Heart left ventricle (tissue), 16 donors: ENCODE measurements at regions not wholly inside any gene's neighbourhood (a gene's known extent, or its start where the extent isn't known, plus 50 kb on each side); places are given as distances from the start of the nearest gene placed in this dataset.

Experiments used
- ATAC-seq, 4 donors: fragments of 200-7000 bp; cut with Tn5 transposase; one replicate each; pipeline ENCODE4 v1.9.1; 2020 to 2022; ENCODE audit warnings: moderate library complexity in 4 of 4, mild to moderate bottlenecking in 3 of 4, moderate number of reproducible peaks in 1 of 4
- DNase-seq, 5 donors: peaks; one replicate each; pipeline ENCODE4 v3.0.0-alpha.2; 2020
- H3K27ac ChIP-seq, 12 donors: fragments of 200-600 bp; sonication (generic) in 4 of 12; one replicate each; pipeline versions ENCODE4 v1.5.0 to v1.8.0; 2016 to 2022; ENCODE audit warnings: mild to moderate bottlenecking in 2 of 12
- H3K27me3 ChIP-seq, 9 donors: fragments of 200-600 bp; sonication (generic) in 2 of 9; one replicate each; pipeline versions ENCODE4 v1.5.1 to v1.8.0; 2016 to 2022; ENCODE audit warnings: mild to moderate bottlenecking in 3 of 9
- H3K36me3 ChIP-seq, 9 donors: fragments of 200-600 bp; sonication (generic) in 2 of 9; one replicate each; pipeline versions ENCODE4 v1.5.0 to v1.8.0; 2018 to 2022; ENCODE audit warnings: mild to moderate bottlenecking in 2 of 9
- H3K4me1 ChIP-seq, 12 donors: fragments of 200-600 bp; sonication (generic) in 4 of 12; one replicate each; pipeline versions ENCODE4 v1.5.0 to v1.8.0; 2016 to 2022; ENCODE audit warnings: mild to moderate bottlenecking in 3 of 12
- H3K4me3 ChIP-seq, 12 donors: fragments of 200-600 bp; sonication (generic) in 4 of 12; one replicate each; pipeline versions ENCODE4 v1.5.0 to v1.8.0; 2017 to 2022; ENCODE audit warnings: mild to moderate bottlenecking in 9 of 12, moderate library complexity in 4 of 12
- H3K9me3 ChIP-seq, 12 donors: fragments of 200-600 bp; sonication (generic) in 4 of 12; one replicate each; pipeline versions ENCODE4 v1.5.0 to v1.8.0; 2016 to 2022; ENCODE audit warnings: mild to moderate bottlenecking in 1 of 12
- CTCF ChIP-seq, 12 donors: fragments of 200-600 bp; sonication (generic) in 4 of 12; IDR thresholded peaks; one replicate each; pipeline versions ENCODE4 v1.5.0 to v1.8.0; 2018 to 2022; ENCODE audit warnings: antibody characterized with exemption in 12 of 12, mild to moderate bottlenecking in 5 of 12
- POLR2A ChIP-seq, 2 donors: fragments of 450-650 bp; IDR thresholded peaks; one replicate each; pipeline ENCODE4 v1.6.1; 2017; ENCODE audit warnings: antibody characterized with exemption in 2 of 2, mild to moderate bottlenecking in 2 of 2, moderate library complexity in 2 of 2
- WGBS, 4 donors: extraction: QIAGEN DNeasy Blood & Tissue Kit in 2 of 4; methylation state at CpG; one replicate each; pipeline versions ENCODE4 v1.1.5 to v1.1.7; 2013 to 2018; 5-methylcytosine and 5-hydroxymethylcytosine counted together
- intact Hi-C, 10 donors: fragments of 100-400 bp; cut with DNase I; formaldehyde crosslinking; loops; one replicate each; pipeline versions ENCODE4 v1.11.1 to v1.14.2; 2022
- donor health status: ischemic (EF 13 %, LVEDD 7.1; RV severe dilation, severe dysfunction).
- donor health status: healthy with polysubstance abuse.
- donor health status: DM: no; HTN: yes; CAD: no.
- donor health status: DM: no; HTN: no; CAD: no.
- donor health status: ischemic (EF 25% LVEDD 6.9; RV normal size, moderate dysfunction).
- donor health status: ischemic (EF 25% LVEDD 5.7; RV mildly dilated, moderate dysfunction).
- donor health status: healthy.
- donor health status: DM: yes; HTN: yes; CAD: no.
- donor health status: ischemic (EF 35%, LVEDD 5.7; RV mildly dilated, moderate dysfunction).
- donor health status: nonischemic (EF 11% LVEDD 7.7; RV severe dilation, severe dysfunction).
- donor health status: DM: yes; HTN: yes; CAD: no.
- donor health status: PGD.
- donor health status: ischemic (EF 29% LVEDD 5.4; RV normal size, mild dysfunction).
- donor health status: nonischemic (EF 23%, LVEDD 6.1; RV moderate dilation, normal function).

GRCh38 chr5:17370651-17371050 lies 127.4 kb upstream of the TAF11L2 start:
- ATAC-seq = no peak
- WGBS, 4 donors = 70 to 77% (median 73%) methylated on average over 7 of the region's 7 CpGs

GRCh38 chr5:17373406-17373805 lies 124.6 kb upstream of the TAF11L2 start:
- Histone ChIP-seq H3K9me3 (no peaks in the 10 kb centered on the region), H3K36me3 (no peaks in the 10 kb centered on the region), H3K27ac (peak overlapping the region in 1 of 12 donors; percentile 82), H3K27me3 (peaks cover 0 to 3% (median 0%) of the 10 kb centered on the region in 9 donors), H3K4me1 (peaks cover 0 to 16% (median 0%) of the 10 kb centered on the region in 12 donors), H3K4me3 (no peak overlapping the region)
- intact Hi-C loops = no loop called here
- 46 to 54% (median 50%) methylated on average over 5 of the region's 5 CpGs for WGBS, 4 donors
- ATAC-seq (no peak), DNase-seq (no peak)
- TF ChIP-seq POLR2A (IDR thresholded peaks at IDR 0.05) (no peak), CTCF (IDR thresholded peaks at IDR 0.05) (no peak)

More at GRCh38 chr5:17370651-17371050, 127.4 kb upstream of the TAF11L2 start:
- peaks cover 0 to 16% (median 0%) of the 10 kb centered on the region in 12 donors for H3K4me1 ChIP-seq
- H3K27ac ChIP-seq = no peak overlapping the region
- DNase-seq = no peak
- H3K36me3 ChIP-seq = no peaks in the 10 kb centered on the region
- no peaks in the 10 kb centered on the region for H3K27me3 ChIP-seq
- intact Hi-C loops = no loop called here
- no peak for TF ChIP-seq POLR2A (IDR thresholded peaks at IDR 0.05)
- no peak for TF ChIP-seq CTCF (IDR thresholded peaks at IDR 0.05)
- no peak overlapping the region for H3K4me3 ChIP-seq
- H3K9me3 ChIP-seq = no peaks in the 10 kb centered on the region

- intact Hi-C loops = no loop called here
- Histone ChIP-seq H3K27ac (peak overlapping the region in 1 of 12 donors; percentile 82), H3K27me3 (peaks cover 0 to 3% (median 0%) of the 10 kb centered on the region in 9 donors)
These were observed 124.0 kb upstream of the TAF11L2 start for GRCh38 chr5:17373814-17374556.

More at GRCh38 chr5:17373814-17374556, 124.0 kb upstream of the TAF11L2 start:
- H3K36me3 ChIP-seq = no peaks in the 10 kb centered on the region
- no peaks in the 10 kb centered on the region for H3K9me3 ChIP-seq
- no peak overlapping the region for H3K4me3 ChIP-seq
- peaks cover 0 to 16% (median 0%) of the 10 kb centered on the region in 12 donors for H3K4me1 ChIP-seq
- TF ChIP-seq POLR2A (IDR thresholded peaks at IDR 0.05) (no peak), CTCF (IDR thresholded peaks at IDR 0.05) (no peak)
- ATAC-seq = no peak
- no peak for DNase-seq
- 57 to 64% (median 62%) methylated on average over 7 of the region's 7 CpGs for WGBS, 4 donors
